ENCODE measurements at regions not wholly inside any gene's neighbourhood (a gene's known extent, or its start where the extent isn't known, plus 50 kb on each side); places are given as distances from the start of the nearest gene placed in this dataset.

- DNase-seq (ENCODE audit: low read depth in 3 of 3): no peak
Measured at GRCh38 chr7:46544396-46545008, 623.4 kb upstream of the IGFBP3 start.

GRCh38 chr7:46542076-46542475 is 621.0 kb upstream of the IGFBP3 start:
- no peak for DNase-seq (ENCODE audit: low read depth in 3 of 3)

GRCh38 chr7:46539892-46540483 is 618.9 kb upstream of the IGFBP3 start:
- no peak for DNase-seq (ENCODE audit: low read depth in 3 of 3)

- no peak for DNase-seq (ENCODE audit: low read depth in 3 of 3)
Measured at GRCh38 chr7:46537191-46537905, 616.3 kb upstream of the IGFBP3 start.

GRCh38 chr7:46534664-46535588 is 613.9 kb upstream of the IGFBP3 start:
- DNase-seq (ENCODE audit: low read depth in 3 of 3): no peak

GRCh38 chr7:46533946-46534345 is 612.9 kb upstream of the IGFBP3 start:
- DNase-seq (ENCODE audit: low read depth in 3 of 3): no peak

- DNase-seq (ENCODE audit: low read depth in 3 of 3): no peak
Measured at GRCh38 chr7:46532571-46532970, 611.5 kb upstream of the IGFBP3 start.

- DNase-seq (ENCODE audit: low read depth in 3 of 3): no peak
Measured at GRCh38 chr7:46530081-46530750, 609.1 kb upstream of the IGFBP3 start.

GRCh38 chr7:46527360-46527759 is 606.3 kb upstream of the IGFBP3 start:
- no peak for DNase-seq (ENCODE audit: low read depth in 3 of 3)

- no peak for DNase-seq (ENCODE audit: low read depth in 3 of 3)
Measured at GRCh38 chr7:46525876-46526275, 604.8 kb upstream of the IGFBP3 start.

- DNase-seq (ENCODE audit: low read depth in 3 of 3): no peak
Measured at GRCh38 chr7:46524350-46524749, 603.3 kb upstream of the IGFBP3 start.

GRCh38 chr7:46522354-46522906 is 601.4 kb upstream of the IGFBP3 start:
- no peak for DNase-seq (ENCODE audit: low read depth in 3 of 3)

GRCh38 chr7:46518713-46519112 is 597.6 kb upstream of the IGFBP3 start:
- DNase-seq (ENCODE audit: low read depth in 3 of 3): no peak

- no peak for DNase-seq (ENCODE audit: low read depth in 3 of 3)
Measured at GRCh38 chr7:46515844-46516590, 594.9 kb upstream of the IGFBP3 start.

- DNase-seq (ENCODE audit: low read depth in 3 of 3): no peak
Measured at GRCh38 chr7:46513447-46513848, 592.4 kb upstream of the IGFBP3 start.

- DNase-seq (ENCODE audit: low read depth in 3 of 3): no peak
Measured at GRCh38 chr7:46512891-46513413, 591.9 kb upstream of the IGFBP3 start.

- DNase-seq (ENCODE audit: low read depth in 3 of 3): no peak
Measured at GRCh38 chr7:46511442-46512215, 590.6 kb upstream of the IGFBP3 start.

- DNase-seq (ENCODE audit: low read depth in 3 of 3): no peak
Measured at GRCh38 chr7:46508583-46508982, 587.5 kb upstream of the IGFBP3 start.

- no peak for DNase-seq (ENCODE audit: low read depth in 3 of 3)
Measured at GRCh38 chr7:46507560-46507959, 586.5 kb upstream of the IGFBP3 start.

GRCh38 chr7:46494441-46494840 is 573.4 kb upstream of the IGFBP3 start:
- DNase-seq (ENCODE audit: low read depth in 3 of 3): no peak
